ENCODE measurements at regions not wholly inside any gene's neighbourhood (a gene's known extent, or its start where the extent isn't known, plus 50 kb on each side); places are given as distances from the start of the nearest gene placed in this dataset.

- no peak for DNase-seq (ENCODE audit: low spot score)
Measured at GRCh38 chr5:143497749-143498148, 94.3 kb upstream of the NR3C1 start.

- DNase-seq (ENCODE audit: low spot score) = no peak
Measured at GRCh38 chr5:143496943-143497342, 93.5 kb upstream of the NR3C1 start.

GRCh38 chr5:143495821-143496275, 92.4 kb upstream of the NR3C1 start:
- no peak for DNase-seq (ENCODE audit: low spot score)

GRCh38 chr5:143495110-143495509, 91.6 kb upstream of the NR3C1 start:
- DNase-seq (ENCODE audit: low spot score) = no peak

GRCh38 chr5:143494595-143494994, 91.1 kb upstream of the NR3C1 start:
- DNase-seq (ENCODE audit: low spot score) = no peak

- no peak for DNase-seq (ENCODE audit: low spot score)
Measured at GRCh38 chr5:143494162-143494561, 90.7 kb upstream of the NR3C1 start.

- no peak for DNase-seq (ENCODE audit: low spot score)
Measured at GRCh38 chr5:143492783-143493182, 89.3 kb upstream of the NR3C1 start.

- no peak for DNase-seq (ENCODE audit: low spot score)
Measured at GRCh38 chr5:143491646-143492045, 88.2 kb upstream of the NR3C1 start.

- no peak for DNase-seq (ENCODE audit: low spot score)
Measured at GRCh38 chr5:143488381-143488780, 84.9 kb upstream of the NR3C1 start.

GRCh38 chr5:143484601-143485000, 81.1 kb upstream of the NR3C1 start:
- no peak for DNase-seq (ENCODE audit: low spot score)

GRCh38 chr5:143481697-143482531, 78.4 kb upstream of the NR3C1 start:
- no peak for DNase-seq (ENCODE audit: low spot score)

GRCh38 chr5:143480001-143480400, 76.5 kb upstream of the NR3C1 start:
- DNase-seq (ENCODE audit: low spot score) = no peak

- no peak for DNase-seq (ENCODE audit: low spot score)
Measured at GRCh38 chr5:143479394-143479793, 75.9 kb upstream of the NR3C1 start.

- DNase-seq (ENCODE audit: low spot score) = no peak
Measured at GRCh38 chr5:143476601-143477211, 73.2 kb upstream of the NR3C1 start.

- DNase-seq (ENCODE audit: low spot score) = no peak
Measured at GRCh38 chr5:143474616-143475015, 71.1 kb upstream of the NR3C1 start.

GRCh38 chr5:143473481-143473880, 70.0 kb upstream of the NR3C1 start:
- DNase-seq (ENCODE audit: low spot score) = no peak

- DNase-seq (ENCODE audit: low spot score) = no peak
Measured at GRCh38 chr5:143472576-143472975, 69.1 kb upstream of the NR3C1 start.

GRCh38 chr5:143471666-143472464, 68.4 kb upstream of the NR3C1 start:
- DNase-seq (ENCODE audit: low spot score) = no peak

GRCh38 chr5:143471041-143471509, 67.6 kb upstream of the NR3C1 start:
- DNase-seq (ENCODE audit: low spot score) = no peak

GRCh38 chr5:143470120-143470519, 66.6 kb upstream of the NR3C1 start:
- no peak for DNase-seq (ENCODE audit: low spot score)

- DNase-seq (ENCODE audit: low spot score) = no peak
Measured at GRCh38 chr5:143469125-143469524, 65.6 kb upstream of the NR3C1 start.

- no peak for DNase-seq (ENCODE audit: low spot score)
Measured at GRCh38 chr5:143466632-143467031, 63.1 kb upstream of the NR3C1 start.

Measured in HT-29 (cell line).